Amniotic stem cell (primary cell): ENCODE measurements at regions not wholly inside any gene's neighbourhood (a gene's known extent, or its start where the extent isn't known, plus 50 kb on each side); places are given as distances from the start of the nearest gene placed in this dataset.

Experiments used
- DNase-seq: peaks from one replicate; lab custom pipeline; 2025; lab: John Stamatoyannopoulos, UW

GRCh38 chr1:14190508-14190907, 408.0 kb upstream of the KAZN start:
- DNase-seq = no peak

GRCh38 chr1:14194511-14194910, 404.0 kb upstream of the KAZN start:
- no peak for DNase-seq

GRCh38 chr1:14205066-14205465, 393.4 kb upstream of the KAZN start:
- no peak for DNase-seq

GRCh38 chr1:14215151-14215550, 383.3 kb upstream of the KAZN start:
- no peak for DNase-seq

GRCh38 chr1:14217384-14217783, 381.1 kb upstream of the KAZN start:
- DNase-seq = no peak

- no peak for DNase-seq
Observed at GRCh38 chr1:14220324-14220723, 378.2 kb upstream of the KAZN start.

GRCh38 chr1:14220811-14221210, 377.7 kb upstream of the KAZN start:
- DNase-seq = no peak

- DNase-seq = no peak
Observed at GRCh38 chr1:14222086-14222485, 376.4 kb upstream of the KAZN start.

- DNase-seq = no peak
Observed at GRCh38 chr1:14228677-14229076, 369.8 kb upstream of the KAZN start.

- no peak for DNase-seq
Observed at GRCh38 chr1:14233510-14233909, 365.0 kb upstream of the KAZN start.

GRCh38 chr1:14236097-14236496, 362.4 kb upstream of the KAZN start:
- no peak for DNase-seq

GRCh38 chr1:14238472-14239307, 359.8 kb upstream of the KAZN start:
- no peak for DNase-seq

- no peak for DNase-seq
Observed at GRCh38 chr1:14240265-14240664, 358.2 kb upstream of the KAZN start.

- DNase-seq = no peak
Observed at GRCh38 chr1:14242123-14242522, 356.4 kb upstream of the KAZN start.

- no peak for DNase-seq
Observed at GRCh38 chr1:14242870-14243269, 355.6 kb upstream of the KAZN start.

- no peak for DNase-seq
Observed at GRCh38 chr1:14245954-14246353, 352.5 kb upstream of the KAZN start.

GRCh38 chr1:14246471-14246870, 352.0 kb upstream of the KAZN start:
- DNase-seq = no peak

- DNase-seq = no peak
Observed at GRCh38 chr1:14247666-14248065, 350.8 kb upstream of the KAZN start.

GRCh38 chr1:14251871-14252270, 346.6 kb upstream of the KAZN start:
- DNase-seq = no peak

GRCh38 chr1:14253676-14254075, 344.8 kb upstream of the KAZN start:
- DNase-seq = no peak

GRCh38 chr1:14254251-14254650, 344.2 kb upstream of the KAZN start:
- DNase-seq = no peak

- DNase-seq = no peak
Observed at GRCh38 chr1:14255233-14255632, 343.3 kb upstream of the KAZN start.

GRCh38 chr1:14255711-14256110, 342.8 kb upstream of the KAZN start:
- DNase-seq = no peak

GRCh38 chr1:14259191-14259757, 339.2 kb upstream of the KAZN start:
- DNase-seq = no peak
